Adrenal gland (tissue), 5 donors: ENCODE measurements at regions not wholly inside any gene's neighbourhood (a gene's known extent, or its start where the extent isn't known, plus 50 kb on each side); places are given as distances from the start of the nearest gene placed in this dataset.

ENCODE experiments used
- POLR2A ChIP-seq, 2 donors: fragments of 450-650 bp; IDR thresholded peaks; one replicate each; pipeline ENCODE4 v1.6.1; 2017; ENCODE audit warnings: antibody characterized with exemption in 2 of 2, mild to moderate bottlenecking in 2 of 2, moderate library complexity in 1 of 2
- TF ChIP-seq, protein P1 (sequence below), 6 experiments: fragments of 450-650 bp in 4 of 6; fragments of 200-600 bp in 2 of 6; sonication (generic) in 1 of 6; IDR thresholded peaks; 1 replicate in 5 of 6; 2 replicates in 1 of 6; pipeline versions ENCODE4 v1.5.1 to v1.8.0; 2016 to 2021; ENCODE audit warnings: antibody characterized with exemption in 6 of 6, mild to moderate bottlenecking in 2 of 6, moderate library complexity in 1 of 6
- donor health status: DM: no; HTN: no; CAD: no.

GRCh38 chr2:224114428-224114827 is 75.3 kb upstream of the SERPINE2 start:
- TF ChIP-seq, protein P1, sequence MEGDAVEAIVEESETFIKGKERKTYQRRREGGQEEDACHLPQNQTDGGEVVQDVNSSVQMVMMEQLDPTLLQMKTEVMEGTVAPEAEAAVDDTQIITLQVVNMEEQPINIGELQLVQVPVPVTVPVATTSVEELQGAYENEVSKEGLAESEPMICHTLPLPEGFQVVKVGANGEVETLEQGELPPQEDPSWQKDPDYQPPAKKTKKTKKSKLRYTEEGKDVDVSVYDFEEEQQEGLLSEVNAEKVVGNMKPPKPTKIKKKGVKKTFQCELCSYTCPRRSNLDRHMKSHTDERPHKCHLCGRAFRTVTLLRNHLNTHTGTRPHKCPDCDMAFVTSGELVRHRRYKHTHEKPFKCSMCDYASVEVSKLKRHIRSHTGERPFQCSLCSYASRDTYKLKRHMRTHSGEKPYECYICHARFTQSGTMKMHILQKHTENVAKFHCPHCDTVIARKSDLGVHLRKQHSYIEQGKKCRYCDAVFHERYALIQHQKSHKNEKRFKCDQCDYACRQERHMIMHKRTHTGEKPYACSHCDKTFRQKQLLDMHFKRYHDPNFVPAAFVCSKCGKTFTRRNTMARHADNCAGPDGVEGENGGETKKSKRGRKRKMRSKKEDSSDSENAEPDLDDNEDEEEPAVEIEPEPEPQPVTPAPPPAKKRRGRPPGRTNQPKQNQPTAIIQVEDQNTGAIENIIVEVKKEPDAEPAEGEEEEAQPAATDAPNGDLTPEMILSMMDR (IDR thresholded peaks at IDR 0.05) = no peak
- no peak for TF ChIP-seq POLR2A (IDR thresholded peaks at IDR 0.05)
